OCI-LY1 (cell line): ENCODE measurements at regions not wholly inside any gene's neighbourhood (a gene's known extent, or its start where the extent isn't known, plus 50 kb on each side); places are given as distances from the start of the nearest gene placed in this dataset.

ENCODE experiments used
- CTCF ChIP-seq: fragments of 200-600 bp; sonication (generic), shearing (Covaris generic); IDR thresholded peaks from 2 replicates; pipeline ENCODE4 v1.5.1; 2017; ENCODE audit warnings: mild to moderate bottlenecking, antibody characterized with exemption, low read length, moderate library complexity, mixed read lengths
- EZH2 ChIP-seq: fragments of 200-600 bp; sonication (generic), shearing (Covaris generic); IDR thresholded peaks from 2 replicates; pipeline ENCODE4 v1.8.0; 2017; ENCODE audit warnings: borderline replicate concordance, mixed run types, mild to moderate bottlenecking, antibody characterized with exemption, low read length, moderate library complexity, mixed read lengths

GRCh38 chr14:106811162-106811561, 1284.8 kb downstream of the TMEM121 start:
- TF ChIP-seq CTCF (no peak), EZH2 (no peak)
